Islet of Langerhans (tissue), 1 donor: ENCODE measurements at regions not wholly inside any gene's neighbourhood (a gene's known extent, or its start where the extent isn't known, plus 50 kb on each side); places are given as distances from the start of the nearest gene placed in this dataset.
"Not testable (repeated sequence)": the region's sequence is repeated elsewhere in the genome, so short reads cannot be mapped to it uniquely, and the experiment has no call there.

Source experiments
- FAIRE-seq: peaks from one replicate; lab custom pipeline; 2011; peaks lifted over from hg19 to GRCh38; lab: Jason Lieb, UNC

- no peak for FAIRE-seq
Observed at GRCh38 chr1:194889310-194889709, 1702.9 kb upstream of the B3GALT2 start.

- no peak for FAIRE-seq
Observed at GRCh38 chr1:194870860-194871259, 1684.4 kb upstream of the B3GALT2 start.

GRCh38 chr1:194866153-194866552 is 1679.7 kb upstream of the B3GALT2 start:
- no peak for FAIRE-seq

- FAIRE-seq = no peak
Observed at GRCh38 chr1:194865383-194865782, 1679.0 kb upstream of the B3GALT2 start.

GRCh38 chr1:194862129-194862528 is 1675.7 kb upstream of the B3GALT2 start:
- FAIRE-seq = no peak

- no peak for FAIRE-seq
Observed at GRCh38 chr1:194860248-194861201, 1674.1 kb upstream of the B3GALT2 start.

GRCh38 chr1:194859481-194860154 is 1673.2 kb upstream of the B3GALT2 start:
- FAIRE-seq = not testable (repeated sequence)

- FAIRE-seq = not testable (repeated sequence)
Observed at GRCh38 chr1:194858811-194859480, 1672.5 kb upstream of the B3GALT2 start.

GRCh38 chr1:194857413-194857812 is 1671.0 kb upstream of the B3GALT2 start:
- no peak for FAIRE-seq

- FAIRE-seq = no peak
Observed at GRCh38 chr1:194848846-194849245, 1662.4 kb upstream of the B3GALT2 start.

GRCh38 chr1:194846488-194846887 is 1660.1 kb upstream of the B3GALT2 start:
- FAIRE-seq = no peak

GRCh38 chr1:194843077-194843476 is 1656.7 kb upstream of the B3GALT2 start:
- no peak for FAIRE-seq

GRCh38 chr1:194833111-194833510 is 1646.7 kb upstream of the B3GALT2 start:
- FAIRE-seq = no peak

- not testable (repeated sequence) for FAIRE-seq
Observed at GRCh38 chr1:194831595-194831994, 1645.2 kb upstream of the B3GALT2 start.

GRCh38 chr1:194830387-194830786 is 1644.0 kb upstream of the B3GALT2 start:
- no peak for FAIRE-seq

- FAIRE-seq = no peak
Observed at GRCh38 chr1:194829492-194829891, 1643.1 kb upstream of the B3GALT2 start.

- no peak for FAIRE-seq
Observed at GRCh38 chr1:194825382-194825781, 1639.0 kb upstream of the B3GALT2 start.

- FAIRE-seq = no peak
Observed at GRCh38 chr1:194821091-194821490, 1634.7 kb upstream of the B3GALT2 start.

GRCh38 chr1:194818674-194819073 is 1632.3 kb upstream of the B3GALT2 start:
- FAIRE-seq = no peak

GRCh38 chr1:194816859-194817258 is 1630.4 kb upstream of the B3GALT2 start:
- no peak for FAIRE-seq

GRCh38 chr1:194813096-194813495 is 1626.7 kb upstream of the B3GALT2 start:
- FAIRE-seq = no peak

GRCh38 chr1:194809665-194810064 is 1623.3 kb upstream of the B3GALT2 start:
- no peak for FAIRE-seq

GRCh38 chr1:194809215-194809614 is 1622.8 kb upstream of the B3GALT2 start:
- no peak for FAIRE-seq
